TTC549 (cell line): ENCODE measurements at regions not wholly inside any gene's neighbourhood (a gene's known extent, or its start where the extent isn't known, plus 50 kb on each side); places are given as distances from the start of the nearest gene placed in this dataset.

Experiments used
- FAIRE-seq: peaks from 2 replicates; lab custom pipeline; 2012; peaks lifted over from hg19 to GRCh38; lab: Jason Lieb, UNC

- no peak for FAIRE-seq
Observed at GRCh38 chr2:129760669-129761068, 218.8 kb upstream of the RAB6C start.

GRCh38 chr2:129761569-129762021 is 217.9 kb upstream of the RAB6C start:
- no peak for FAIRE-seq

- FAIRE-seq: no peak
Observed at GRCh38 chr2:129762386-129763189, 216.9 kb upstream of the RAB6C start.

- no peak for FAIRE-seq
Observed at GRCh38 chr2:129763190-129763846, 216.1 kb upstream of the RAB6C start.

GRCh38 chr2:129763966-129764365 is 215.5 kb upstream of the RAB6C start:
- no peak for FAIRE-seq

DNA sequence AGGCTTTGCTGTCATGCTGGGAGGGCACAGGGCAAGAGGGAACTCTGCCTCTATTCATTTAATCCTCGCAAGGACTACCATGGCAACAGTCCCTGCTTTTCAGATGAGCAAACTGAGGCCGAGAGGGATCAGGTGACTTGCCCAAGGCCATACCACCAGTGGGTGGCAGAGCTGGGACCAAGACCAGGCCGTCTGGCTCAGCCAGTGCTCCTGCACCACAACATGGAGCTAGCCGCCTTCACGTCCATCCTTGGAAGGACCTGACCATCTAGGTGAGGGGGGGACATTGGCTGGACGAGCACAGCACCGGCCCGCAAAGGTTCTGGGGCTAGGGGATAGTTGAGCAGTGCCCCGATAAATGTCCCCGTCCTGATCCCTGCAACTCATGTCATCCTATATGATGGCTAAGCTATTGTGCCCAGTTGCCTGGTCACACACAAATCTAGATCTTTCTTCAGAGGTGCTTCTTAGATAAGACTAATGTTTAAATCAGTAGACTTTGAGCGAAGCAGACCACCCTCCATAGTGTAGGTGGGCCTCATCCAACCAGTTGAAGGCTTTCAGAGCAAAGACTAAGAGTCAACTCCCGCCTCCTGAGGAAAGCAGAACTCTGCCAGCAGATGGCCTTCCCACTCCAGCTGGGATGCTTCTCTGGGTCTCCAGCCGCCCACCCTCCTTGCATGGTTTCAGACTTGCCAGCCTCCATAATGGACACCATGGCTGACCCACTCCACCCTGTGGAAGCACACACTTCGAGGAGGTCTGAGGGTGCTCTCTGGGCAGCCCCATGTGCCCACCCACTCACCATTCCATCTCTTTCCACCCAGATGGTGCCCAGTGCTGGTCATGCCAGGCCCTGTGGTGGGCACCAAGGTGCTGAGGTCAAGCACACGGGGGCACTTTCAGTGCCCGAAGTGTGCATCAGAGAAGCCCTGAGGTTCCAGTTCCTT is 214.8 kb upstream of the RAB6C start:
- no peak for FAIRE-seq

DNA sequence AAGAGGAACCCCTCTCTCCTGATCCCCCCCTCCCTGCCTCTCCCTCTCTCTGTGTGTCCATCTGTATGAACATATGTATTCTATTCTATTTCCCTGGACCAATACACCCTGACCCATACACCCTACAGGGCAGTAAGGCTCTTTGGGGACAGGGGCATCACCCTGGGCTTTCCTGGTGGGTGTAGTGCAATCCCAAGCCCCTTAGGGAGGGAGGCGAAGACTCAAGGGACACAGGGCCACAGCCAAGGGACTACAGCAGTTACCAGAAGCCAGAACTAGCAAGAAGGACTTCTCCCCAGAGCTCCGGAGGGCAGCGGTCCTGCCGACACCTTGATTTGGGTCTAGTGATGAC is 214.2 kb upstream of the RAB6C start:
- no peak for FAIRE-seq

DNA sequence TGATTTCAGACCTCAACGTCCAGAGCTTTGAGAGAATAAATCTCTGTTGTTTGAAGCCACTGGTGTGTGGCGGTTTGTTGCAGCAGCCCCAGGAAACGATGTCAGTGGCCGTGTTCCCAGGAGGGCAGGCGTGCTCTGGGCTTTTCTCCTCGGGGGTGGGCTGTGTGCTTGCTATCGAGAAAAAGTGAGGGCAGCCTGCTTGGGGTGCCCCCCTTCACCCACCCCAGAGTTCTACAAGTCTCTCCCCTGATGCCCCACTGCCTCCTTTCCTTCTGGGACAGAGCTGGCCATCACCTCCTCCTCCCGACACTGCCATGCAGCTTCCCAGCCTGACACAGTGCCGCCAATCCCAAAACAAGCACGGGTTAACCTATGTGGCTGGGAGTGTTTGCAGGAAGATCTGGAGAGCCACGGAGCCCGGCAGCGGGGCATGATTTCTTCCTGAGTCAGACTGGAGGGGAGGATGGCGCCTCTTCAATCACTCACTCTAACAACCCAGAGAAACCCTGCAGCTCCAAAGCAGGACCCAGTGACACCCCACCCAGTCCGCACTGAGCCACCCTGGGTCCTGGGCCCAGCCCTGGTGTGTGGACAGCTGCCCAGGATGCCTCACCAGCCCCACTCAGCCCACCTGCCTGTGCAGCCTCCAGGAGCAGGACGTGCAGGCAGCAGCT is 213.7 kb upstream of the RAB6C start:
- no peak for FAIRE-seq

DNA sequence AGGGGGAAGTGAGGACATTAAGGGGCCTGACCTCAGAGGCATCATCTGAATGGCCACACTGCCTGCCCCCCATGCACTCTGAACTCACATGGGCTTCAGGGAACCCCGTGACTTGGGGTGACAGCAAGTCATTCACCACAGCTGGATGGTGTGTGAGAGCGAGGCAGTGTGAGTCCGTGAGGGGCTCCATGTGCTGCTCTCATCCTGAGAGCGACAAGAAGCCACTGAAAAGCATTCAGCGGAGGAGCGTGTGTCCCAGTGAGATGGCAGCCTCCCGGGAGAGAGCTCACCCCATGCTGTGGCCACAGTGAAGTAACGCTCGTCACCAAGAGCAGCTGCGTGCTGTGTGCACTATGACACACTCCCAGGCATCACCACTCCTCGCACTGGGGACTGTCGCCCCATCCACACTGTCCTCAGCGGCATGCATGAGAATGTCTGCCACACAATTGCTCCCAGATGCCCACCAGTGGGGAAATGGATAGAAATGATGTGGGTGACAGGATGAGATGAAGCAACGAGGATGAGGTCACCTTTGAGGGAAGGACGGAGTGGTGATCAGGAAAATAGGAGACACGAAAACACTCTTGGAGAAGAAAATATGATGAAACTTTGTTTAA is 213.0 kb upstream of the RAB6C start:
- FAIRE-seq: no peak

GRCh38 chr2:129767346-129768035 is 212.0 kb upstream of the RAB6C start:
- FAIRE-seq: no peak

DNA sequence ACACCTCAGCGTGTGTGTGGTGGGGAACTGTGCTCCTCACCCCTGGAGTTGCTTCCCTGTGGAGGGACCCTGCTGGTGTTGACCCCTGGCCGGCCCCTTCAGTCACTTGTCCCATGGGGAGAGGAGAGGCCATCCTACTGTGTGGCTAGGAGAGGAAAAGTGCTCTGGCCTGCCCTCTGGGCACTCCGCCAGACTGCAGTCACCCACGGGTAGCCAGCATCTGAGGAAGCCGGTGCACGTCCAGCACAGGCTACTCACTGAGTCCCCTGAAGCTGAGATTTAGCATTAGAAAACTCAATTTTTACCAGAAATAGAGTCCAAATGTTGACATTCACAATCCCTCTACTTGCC is 211.5 kb upstream of the RAB6C start:
- no peak for FAIRE-seq

- no peak for FAIRE-seq
Observed at GRCh38 chr2:129768485-129769184, 210.8 kb upstream of the RAB6C start.

DNA sequence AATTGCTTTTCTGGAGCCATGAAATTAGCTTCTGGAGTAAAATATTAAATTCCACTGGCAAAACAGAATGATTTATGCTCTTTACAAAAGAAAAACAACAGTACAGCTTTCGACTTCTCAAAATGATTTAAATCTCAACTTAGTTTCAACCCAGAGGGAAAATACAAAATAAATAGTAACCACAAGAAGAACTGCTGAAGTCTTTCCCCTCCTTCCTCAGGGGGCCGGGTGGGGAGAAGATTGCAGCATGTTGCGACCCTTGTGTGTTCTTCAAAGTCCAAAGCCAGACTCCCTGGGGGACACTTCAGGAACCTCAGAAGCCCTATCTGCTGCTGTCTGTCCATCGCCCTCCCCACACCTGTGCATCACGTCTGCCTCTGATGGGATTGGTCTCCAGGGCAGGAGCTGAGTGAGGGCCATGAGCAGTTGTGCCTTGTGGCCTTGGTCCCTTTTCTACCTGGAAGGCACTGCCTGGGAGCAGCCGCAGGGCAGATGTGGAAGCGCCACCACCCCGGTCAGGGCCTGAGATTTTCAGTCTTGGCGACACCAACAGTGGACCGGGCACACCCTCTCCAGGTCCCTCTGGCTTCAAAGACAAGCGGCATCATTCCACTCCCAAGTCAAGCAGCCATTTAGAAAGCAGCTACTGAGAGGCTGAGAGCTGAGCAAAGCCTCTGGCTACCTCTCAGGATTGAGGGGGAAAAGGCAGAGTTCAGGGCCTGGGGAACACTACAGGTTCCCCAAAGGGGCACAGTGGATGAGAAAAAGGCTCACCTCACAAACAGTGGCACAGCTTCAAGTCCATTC is 210.1 kb upstream of the RAB6C start:
- no peak for FAIRE-seq

DNA sequence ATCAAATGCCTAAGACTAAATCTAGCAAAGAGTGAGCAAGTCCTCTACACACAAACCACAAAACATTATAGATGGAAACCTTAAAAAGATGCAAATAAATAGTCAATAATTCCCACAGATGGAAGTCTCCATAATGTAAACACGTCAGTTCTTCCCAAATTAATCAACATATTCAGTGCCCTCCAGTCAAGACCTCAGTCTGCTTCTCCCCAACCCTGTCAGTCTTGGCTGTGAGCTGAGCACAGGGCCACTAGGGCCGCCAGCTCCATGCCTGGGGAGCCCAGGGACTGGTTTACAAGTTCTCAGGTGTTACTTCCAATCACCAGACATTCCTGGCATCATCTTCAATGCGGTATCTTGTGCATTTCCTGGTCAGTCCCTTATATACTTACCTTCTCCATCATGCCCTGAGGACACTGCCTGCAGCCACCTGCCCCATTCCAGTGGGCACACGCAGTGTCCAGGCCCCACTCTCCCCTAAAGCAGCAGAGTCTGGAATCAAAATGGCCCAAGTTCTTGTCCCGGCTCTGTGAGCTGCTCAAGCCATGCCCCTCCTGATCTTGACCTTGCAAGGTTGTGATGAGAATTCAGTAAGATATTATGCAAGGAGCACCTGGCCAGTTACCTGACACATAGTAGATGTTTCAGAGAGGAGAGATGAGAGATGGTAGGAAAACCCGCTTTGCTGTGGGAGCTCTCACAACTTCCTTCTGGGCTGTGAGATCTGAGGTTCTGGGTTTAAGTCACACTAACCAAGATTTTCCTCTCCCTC is 207.9 kb upstream of the RAB6C start:
- FAIRE-seq: no peak

- no peak for FAIRE-seq
Observed at GRCh38 chr2:129772190-129772579, 207.3 kb upstream of the RAB6C start.

DNA sequence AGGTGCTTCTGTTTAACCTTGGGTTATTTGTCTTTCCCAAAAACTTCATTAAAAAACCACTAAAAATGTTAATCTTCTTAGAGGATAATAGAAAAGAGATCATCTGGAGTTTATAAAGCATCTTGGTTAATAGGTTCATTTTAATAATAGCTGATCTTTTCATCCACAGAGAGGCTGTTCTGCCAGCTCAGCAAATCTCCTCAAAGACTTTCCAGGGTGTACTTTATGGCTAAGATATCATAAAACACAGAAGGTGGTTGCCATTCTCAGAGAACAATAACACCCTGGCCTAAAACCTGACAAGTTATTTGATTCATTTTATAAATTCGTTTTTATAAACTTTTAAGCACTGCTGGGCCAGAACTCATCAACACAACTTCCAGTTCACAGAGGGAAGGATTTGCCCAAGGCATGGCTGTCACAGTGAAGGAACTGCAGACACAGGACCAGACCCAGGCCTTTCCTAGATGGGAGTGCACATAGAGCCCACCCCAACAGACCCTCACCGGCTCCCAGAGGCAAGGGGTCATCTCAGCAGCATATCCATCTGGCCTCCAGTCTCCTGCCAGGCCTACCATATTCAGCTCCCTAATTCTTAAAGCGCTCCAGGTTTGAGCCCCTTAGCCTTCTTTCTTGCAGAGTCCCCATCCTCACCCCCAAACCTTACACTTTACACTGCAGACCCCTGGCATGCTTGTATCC is 203.4 kb upstream of the RAB6C start:
- FAIRE-seq: no peak

- no peak for FAIRE-seq
Observed at GRCh38 chr2:129777146-129777545, 202.3 kb upstream of the RAB6C start.
